GM23338 (cell line): ENCODE measurements at regions not wholly inside any gene's neighbourhood (a gene's known extent, or its start where the extent isn't known, plus 50 kb on each side); places are given as distances from the start of the nearest gene placed in this dataset.

ENCODE experiments used
- CREB1 ChIP-seq: fragments of 250-450 bp; sonication (Bioruptor Pico); IDR thresholded peaks from 2 replicates; pipeline ENCODE4 v1.5.0; 2020; ENCODE audit warnings: low read depth, mild to moderate bottlenecking, moderate library complexity
- EZH2 ChIP-seq: fragments of 200-600 bp; sonication (generic); IDR thresholded peaks from one replicate; pipeline ENCODE4 v1.8.0; 2017; ENCODE audit warnings: antibody characterized with exemption, mild to moderate bottlenecking, low read depth; ENCODE audit not compliant: unreplicated experiment
- EZH2phosphoT487 ChIP-seq: fragments of 200-600 bp; sonication (generic); IDR thresholded peaks from one replicate; pipeline ENCODE4 v1.8.1; 2018; ENCODE audit warnings: antibody characterized with exemption; ENCODE audit not compliant: unreplicated experiment
- JUNB ChIP-seq: IDR thresholded peaks from one replicate; pipeline ENCODE4 v1.6.1; 2016; ENCODE audit warnings: antibody characterized with exemption; ENCODE audit not compliant: unreplicated experiment
- NANOG ChIP-seq: IDR thresholded peaks from 2 replicates; pipeline ENCODE4 v1.6.1; 2016; ENCODE audit warnings: antibody characterized with exemption, borderline replicate concordance
- POLR2AphosphoS5 ChIP-seq: IDR thresholded peaks from 2 replicates; pipeline ENCODE4 v1.6.1; 2016; ENCODE audit warnings: antibody characterized with exemption, low read depth
- STAT1 ChIP-seq: IDR thresholded peaks from one replicate; pipeline ENCODE4 v1.6.1; 2016; ENCODE audit warnings: antibody characterized with exemption; ENCODE audit not compliant: unreplicated experiment
- ZNF114 ChIP-seq: fragments of 250-450 bp; sonication (Bioruptor Pico); IDR thresholded peaks from 2 replicates; pipeline ENCODE4 v1.5.0; 2020; ENCODE audit warnings: mild to moderate bottlenecking, moderate library complexity
- TF ChIP-seq, protein P1 (sequence below), 2 experiments: fragments of 200-600 bp in 1 of 2; sonication (generic) in 1 of 2; conservative IDR thresholded peaks; 2 replicates each; pipeline versions ENCODE4 v1.5.1 to v1.6.1; 2016 to 2017; ENCODE audit warnings: antibody characterized with exemption in 2 of 2, low read depth in 2 of 2, mild to moderate bottlenecking in 2 of 2, moderate library complexity in 1 of 2
- TF ChIP-seq, protein P2 (sequence below): IDR thresholded peaks from one replicate; pipeline ENCODE4 v1.6.1; 2018; ENCODE audit warnings: antibody characterized with exemption; ENCODE audit not compliant: unreplicated experiment
- TF ChIP-seq, protein P3 (sequence below): IDR thresholded peaks from 2 replicates; pipeline ENCODE4 v1.6.1; 2016; ENCODE audit warnings: antibody characterized with exemption

DNA sequence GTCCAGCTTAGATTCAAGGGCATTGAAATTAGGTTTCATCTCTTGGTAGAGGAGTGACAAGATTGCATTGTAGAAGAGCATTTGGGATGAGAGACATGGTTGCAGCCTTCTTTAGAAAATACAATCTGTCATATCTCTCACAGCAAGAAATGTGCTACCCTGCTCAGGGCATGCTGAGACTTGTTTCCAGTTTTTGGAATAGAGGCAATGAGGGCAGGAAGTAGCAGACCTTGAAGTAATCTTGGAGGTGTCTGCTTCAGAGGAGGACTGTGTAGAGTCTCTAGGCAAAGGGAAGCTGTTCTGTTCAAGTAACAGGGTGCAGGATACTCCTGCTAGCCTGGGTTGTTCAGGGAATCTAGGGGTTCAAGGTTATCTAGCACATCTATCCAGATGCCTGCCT is 116.1 kb upstream of the ZNF827 start:
- TF ChIP-seq, protein P1, sequence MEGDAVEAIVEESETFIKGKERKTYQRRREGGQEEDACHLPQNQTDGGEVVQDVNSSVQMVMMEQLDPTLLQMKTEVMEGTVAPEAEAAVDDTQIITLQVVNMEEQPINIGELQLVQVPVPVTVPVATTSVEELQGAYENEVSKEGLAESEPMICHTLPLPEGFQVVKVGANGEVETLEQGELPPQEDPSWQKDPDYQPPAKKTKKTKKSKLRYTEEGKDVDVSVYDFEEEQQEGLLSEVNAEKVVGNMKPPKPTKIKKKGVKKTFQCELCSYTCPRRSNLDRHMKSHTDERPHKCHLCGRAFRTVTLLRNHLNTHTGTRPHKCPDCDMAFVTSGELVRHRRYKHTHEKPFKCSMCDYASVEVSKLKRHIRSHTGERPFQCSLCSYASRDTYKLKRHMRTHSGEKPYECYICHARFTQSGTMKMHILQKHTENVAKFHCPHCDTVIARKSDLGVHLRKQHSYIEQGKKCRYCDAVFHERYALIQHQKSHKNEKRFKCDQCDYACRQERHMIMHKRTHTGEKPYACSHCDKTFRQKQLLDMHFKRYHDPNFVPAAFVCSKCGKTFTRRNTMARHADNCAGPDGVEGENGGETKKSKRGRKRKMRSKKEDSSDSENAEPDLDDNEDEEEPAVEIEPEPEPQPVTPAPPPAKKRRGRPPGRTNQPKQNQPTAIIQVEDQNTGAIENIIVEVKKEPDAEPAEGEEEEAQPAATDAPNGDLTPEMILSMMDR (conservative IDR thresholded peaks at IDR 0.05; ENCODE audit: low read depth in 2 of 2), result no peak
- TF ChIP-seq CREB1 (CRISPR knock-in tag) (no peak), EZH2phosphoT487 (no peak), POLR2AphosphoS5 (no peak), ZNF114 (CRISPR knock-in tag) (no peak), EZH2 (no peak), STAT1 (no peak), NANOG (no peak), JUNB (no peak)
- TF ChIP-seq, protein P2, sequence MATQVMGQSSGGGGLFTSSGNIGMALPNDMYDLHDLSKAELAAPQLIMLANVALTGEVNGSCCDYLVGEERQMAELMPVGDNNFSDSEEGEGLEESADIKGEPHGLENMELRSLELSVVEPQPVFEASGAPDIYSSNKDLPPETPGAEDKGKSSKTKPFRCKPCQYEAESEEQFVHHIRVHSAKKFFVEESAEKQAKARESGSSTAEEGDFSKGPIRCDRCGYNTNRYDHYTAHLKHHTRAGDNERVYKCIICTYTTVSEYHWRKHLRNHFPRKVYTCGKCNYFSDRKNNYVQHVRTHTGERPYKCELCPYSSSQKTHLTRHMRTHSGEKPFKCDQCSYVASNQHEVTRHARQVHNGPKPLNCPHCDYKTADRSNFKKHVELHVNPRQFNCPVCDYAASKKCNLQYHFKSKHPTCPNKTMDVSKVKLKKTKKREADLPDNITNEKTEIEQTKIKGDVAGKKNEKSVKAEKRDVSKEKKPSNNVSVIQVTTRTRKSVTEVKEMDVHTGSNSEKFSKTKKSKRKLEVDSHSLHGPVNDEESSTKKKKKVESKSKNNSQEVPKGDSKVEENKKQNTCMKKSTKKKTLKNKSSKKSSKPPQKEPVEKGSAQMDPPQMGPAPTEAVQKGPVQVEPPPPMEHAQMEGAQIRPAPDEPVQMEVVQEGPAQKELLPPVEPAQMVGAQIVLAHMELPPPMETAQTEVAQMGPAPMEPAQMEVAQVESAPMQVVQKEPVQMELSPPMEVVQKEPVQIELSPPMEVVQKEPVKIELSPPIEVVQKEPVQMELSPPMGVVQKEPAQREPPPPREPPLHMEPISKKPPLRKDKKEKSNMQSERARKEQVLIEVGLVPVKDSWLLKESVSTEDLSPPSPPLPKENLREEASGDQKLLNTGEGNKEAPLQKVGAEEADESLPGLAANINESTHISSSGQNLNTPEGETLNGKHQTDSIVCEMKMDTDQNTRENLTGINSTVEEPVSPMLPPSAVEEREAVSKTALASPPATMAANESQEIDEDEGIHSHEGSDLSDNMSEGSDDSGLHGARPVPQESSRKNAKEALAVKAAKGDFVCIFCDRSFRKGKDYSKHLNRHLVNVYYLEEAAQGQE, result no peak
- TF ChIP-seq, protein P3, sequence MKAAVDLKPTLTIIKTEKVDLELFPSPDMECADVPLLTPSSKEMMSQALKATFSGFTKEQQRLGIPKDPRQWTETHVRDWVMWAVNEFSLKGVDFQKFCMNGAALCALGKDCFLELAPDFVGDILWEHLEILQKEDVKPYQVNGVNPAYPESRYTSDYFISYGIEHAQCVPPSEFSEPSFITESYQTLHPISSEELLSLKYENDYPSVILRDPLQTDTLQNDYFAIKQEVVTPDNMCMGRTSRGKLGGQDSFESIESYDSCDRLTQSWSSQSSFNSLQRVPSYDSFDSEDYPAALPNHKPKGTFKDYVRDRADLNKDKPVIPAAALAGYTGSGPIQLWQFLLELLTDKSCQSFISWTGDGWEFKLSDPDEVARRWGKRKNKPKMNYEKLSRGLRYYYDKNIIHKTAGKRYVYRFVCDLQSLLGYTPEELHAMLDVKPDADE, result no peak
